Ectodermal cell (in vitro differentiated cells): ENCODE measurements at regions not wholly inside any gene's neighbourhood (a gene's known extent, or its start where the extent isn't known, plus 50 kb on each side); places are given as distances from the start of the nearest gene placed in this dataset.

Experiments
- H3K27ac ChIP-seq: 2 replicates; pipeline ENCODE4 v1.7.0; 2013; ENCODE audit warnings: mild to moderate bottlenecking, low read depth, low read length; ENCODE audit not compliant: insufficient read depth, poor library complexity, severe bottlenecking
- H3K27me3 ChIP-seq: 2 replicates; pipeline ENCODE4 v1.7.0; 2013; ENCODE audit warnings: mild to moderate bottlenecking, low read length; ENCODE audit not compliant: insufficient read depth, control insufficient read depth, poor library complexity, severe bottlenecking
- H3K36me3 ChIP-seq: one replicate; pipeline ENCODE4 v1.7.0; 2013; ENCODE audit warnings: low read length; ENCODE audit not compliant: control insufficient read depth, insufficient read depth
- H3K4me1 ChIP-seq: one replicate; pipeline ENCODE4 v1.7.0; 2013; ENCODE audit warnings: low read length; ENCODE audit not compliant: control insufficient read depth, insufficient read depth
- H3K4me3 ChIP-seq: 2 replicates; pipeline ENCODE4 v1.7.0; 2013; ENCODE audit warnings: low read depth, low read length, control low read depth; ENCODE audit not compliant: insufficient read depth
- H3K9me3 ChIP-seq: 2 replicates; pipeline ENCODE4 v1.7.0; 2013; ENCODE audit warnings: mild to moderate bottlenecking, low read length, moderate library complexity; ENCODE audit not compliant: control insufficient read depth
- WGBS, 2 experiments: methylation state at CpG; one replicate each; pipeline ENCODE4 v1.1.7; 2013; ENCODE audit warnings: missing lambda C conversion rate in 2 of 2; 5-methylcytosine and 5-hydroxymethylcytosine counted together

DNA sequence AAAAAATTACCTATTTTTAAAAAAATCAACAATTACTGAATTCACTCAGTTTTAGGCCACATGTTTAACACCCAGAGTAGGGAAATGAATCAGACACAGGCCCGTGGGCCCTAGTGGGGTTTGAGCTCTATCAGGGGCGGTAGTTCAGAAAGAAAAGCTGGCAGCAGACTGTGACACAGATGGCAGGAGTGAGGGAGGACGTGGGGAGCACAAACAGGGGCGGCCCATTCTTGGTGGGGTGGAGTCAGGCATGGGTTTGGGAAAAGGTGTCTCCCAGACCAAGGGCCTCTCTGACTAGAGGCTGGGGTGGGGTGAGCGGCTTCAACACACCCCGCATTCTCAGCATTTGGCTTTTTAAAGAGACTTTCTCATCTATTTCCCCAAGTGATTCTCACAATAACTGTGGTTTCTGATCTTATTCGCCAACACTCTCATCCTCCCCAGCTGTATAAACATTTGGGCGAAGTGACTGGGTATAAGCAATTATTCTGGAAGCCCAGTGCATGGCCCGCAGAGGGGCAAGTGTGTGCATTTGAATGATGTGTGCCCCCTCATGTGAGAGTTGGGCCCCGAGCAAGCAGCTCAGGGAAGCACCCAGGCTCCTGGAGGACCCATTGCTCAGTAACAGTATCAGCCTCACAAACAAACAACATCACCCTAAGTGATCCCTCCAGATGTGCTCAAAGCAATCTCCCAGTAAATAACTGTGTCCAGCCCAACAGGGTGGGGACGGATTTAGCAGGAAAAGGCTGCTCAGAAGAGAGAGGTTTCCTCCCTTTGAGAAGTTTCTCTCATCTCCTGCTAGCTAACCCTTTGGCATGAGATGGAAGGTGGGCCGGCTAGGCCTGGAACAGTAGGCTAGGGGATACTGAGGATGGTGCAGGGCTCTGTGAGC, 437.6 kb upstream of the ZMIZ1 start:
- Histone ChIP-seq H3K4me1 (peaks cover 21% of the 10 kb centered on the region), H3K9me3 (no peaks in the 10 kb centered on the region), H3K27me3 (no peaks in the 10 kb centered on the region), H3K27ac (no peak overlapping the region), H3K4me3 (no peak overlapping the region), H3K36me3 (no peaks in the 10 kb centered on the region)
- 88% methylated on average over 12 of the region's 12 CpGs for WGBS, 2 experiments

DNA sequence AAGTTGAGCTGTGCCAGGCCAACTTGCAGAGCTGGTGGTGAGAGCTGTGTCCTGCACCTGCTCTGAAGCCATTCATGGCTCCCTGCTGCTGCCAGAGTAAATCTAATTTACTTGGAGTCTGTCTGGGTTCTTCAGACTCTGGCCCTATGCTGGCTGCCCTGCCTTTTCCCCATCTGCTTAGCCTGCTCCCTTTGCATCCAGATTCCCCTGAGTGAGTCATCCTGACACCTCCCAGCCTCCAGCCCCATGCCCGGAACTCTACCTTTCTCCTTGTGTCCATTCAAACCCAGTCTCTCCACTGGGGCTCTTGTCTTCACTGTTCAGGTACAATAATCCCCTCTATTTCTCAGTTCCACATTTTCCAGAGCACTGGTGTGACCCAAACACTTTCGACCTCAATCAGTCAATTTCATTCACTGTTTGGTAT, 434.4 kb upstream of the ZMIZ1 start:
- 69 to 72% methylated on average over 2 of the region's 2 CpGs for WGBS, 2 experiments
- Histone ChIP-seq H3K4me1 (peaks cover 8% of the 10 kb centered on the region), H3K9me3 (no peaks in the 10 kb centered on the region), H3K36me3 (no peaks in the 10 kb centered on the region), H3K27me3 (no peaks in the 10 kb centered on the region), H3K4me3 (no peak overlapping the region), H3K27ac (no peak overlapping the region)

DNA sequence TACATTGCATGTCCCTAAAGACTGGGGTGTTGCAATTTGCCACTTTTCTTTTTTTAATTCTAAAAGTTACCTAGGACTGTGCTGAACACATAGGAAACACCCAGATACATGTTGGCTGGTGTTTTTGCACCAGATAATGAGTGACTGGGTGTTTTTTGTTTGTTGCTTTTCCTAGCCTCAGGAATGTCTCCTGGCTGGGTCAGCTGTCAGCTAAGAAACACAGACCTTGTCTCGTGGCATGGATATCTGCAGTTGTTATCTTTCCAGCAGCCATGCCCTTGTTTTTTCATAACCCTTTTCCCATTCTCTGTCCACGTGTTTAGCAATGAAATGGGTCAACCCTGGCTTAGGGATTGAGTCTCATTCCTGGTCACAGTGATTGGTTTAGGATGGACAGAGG, 433.9 kb upstream of the ZMIZ1 start:
- H3K4me1 ChIP-seq: peaks cover 8% of the 10 kb centered on the region
- no peaks in the 10 kb centered on the region for H3K27me3 ChIP-seq
- no peaks in the 10 kb centered on the region for H3K36me3 ChIP-seq
- H3K4me3 ChIP-seq: no peak overlapping the region
- H3K9me3 ChIP-seq: no peaks in the 10 kb centered on the region
- H3K27ac ChIP-seq: no peak overlapping the region
- WGBS, 2 experiments: 69 to 79% methylated on average over 2 of the region's 2 CpGs

DNA sequence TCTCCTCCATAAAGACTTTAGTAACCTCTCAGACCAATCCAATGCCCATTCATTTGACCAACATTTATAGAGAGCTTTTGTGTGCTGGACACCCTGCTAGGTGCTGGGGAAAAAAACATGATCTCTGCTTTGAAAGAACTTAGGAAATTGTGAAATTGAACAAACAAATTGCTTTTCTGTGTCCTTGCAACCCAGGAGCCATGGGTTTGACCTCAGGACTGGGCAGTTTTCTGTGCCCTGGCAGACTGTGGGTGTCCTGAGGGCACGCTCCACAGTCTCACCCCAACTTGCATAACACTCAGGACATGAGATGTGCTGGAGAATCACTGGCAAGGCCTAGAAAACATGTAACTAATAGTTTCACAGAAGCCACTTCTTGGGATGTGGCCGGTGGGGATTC, 429.1 kb upstream of the ZMIZ1 start:
- Histone ChIP-seq H3K4me3 (no peak overlapping the region), H3K4me1 (peaks cover 3% of the 10 kb centered on the region), H3K27me3 (no peaks in the 10 kb centered on the region), H3K9me3 (no peaks in the 10 kb centered on the region), H3K36me3 (no peaks in the 10 kb centered on the region), H3K27ac (no peak overlapping the region)
- 96 to 100% methylated on average over 2 of the region's 2 CpGs for WGBS, 2 experiments

DNA sequence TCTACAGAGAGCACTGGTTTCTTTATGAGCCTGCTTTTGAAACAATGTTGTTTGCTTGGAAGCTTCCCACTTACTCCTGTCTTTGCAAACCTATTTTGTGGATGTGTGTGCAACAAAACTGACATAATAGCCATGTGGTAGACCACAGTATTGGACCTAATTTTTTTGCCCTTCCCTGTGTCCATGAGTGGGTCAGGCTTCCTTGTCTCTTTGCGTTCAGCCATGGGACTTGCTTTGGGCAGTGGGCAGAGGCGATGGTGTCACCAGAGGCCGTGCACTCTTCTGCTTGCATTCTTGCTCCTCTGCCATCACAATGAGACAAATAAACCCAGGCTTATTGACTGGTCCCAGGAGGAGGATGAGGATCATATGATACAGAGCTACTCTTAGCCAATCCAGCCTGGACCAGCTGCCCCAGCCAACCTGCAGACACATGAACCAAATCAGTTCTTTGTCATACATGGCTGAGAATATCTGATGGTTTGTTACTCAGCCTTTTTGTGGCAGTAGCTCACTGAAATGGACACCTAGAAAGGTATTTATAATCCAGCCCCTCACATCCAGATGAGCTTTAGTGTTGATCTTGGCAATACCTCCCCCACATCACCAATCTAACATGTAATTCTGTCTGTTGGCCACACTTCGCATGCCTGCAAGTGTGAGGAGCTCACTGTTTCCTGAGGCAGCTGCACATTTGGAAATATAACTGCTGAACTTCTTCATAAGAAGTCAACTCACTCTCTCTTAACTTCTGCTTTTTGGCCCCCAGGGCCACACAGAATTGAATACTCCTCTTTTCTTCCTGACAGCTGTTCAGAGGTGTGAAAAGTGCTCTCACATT, 427.8 kb upstream of the ZMIZ1 start:
- WGBS, 2 experiments: 91 to 93% methylated on average over 4 of the region's 4 CpGs
- H3K4me1 ChIP-seq: no peaks in the 10 kb centered on the region

DNA sequence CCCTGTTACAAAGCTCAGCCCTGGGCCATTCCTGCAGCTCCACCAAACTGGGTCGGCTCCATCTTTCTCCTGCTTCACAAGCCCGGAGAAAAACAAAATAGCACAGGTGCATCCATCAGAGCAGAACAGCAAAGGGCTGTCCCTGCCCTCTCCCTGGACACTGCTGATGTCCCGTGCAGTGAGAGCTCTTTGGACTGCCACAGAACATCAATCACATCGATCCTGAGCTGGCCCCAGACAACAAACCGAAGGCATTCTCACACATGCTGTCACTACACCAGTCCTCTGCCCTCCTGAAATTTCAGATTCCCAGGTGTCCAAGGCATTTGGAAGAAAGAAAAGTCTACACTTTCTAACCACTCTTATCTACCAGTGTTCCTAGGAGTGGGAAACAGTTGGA, 427.1 kb upstream of the ZMIZ1 start:
- H3K9me3 ChIP-seq: no peaks in the 10 kb centered on the region
- 93 to 94% methylated on average over 5 of the region's 5 CpGs for WGBS, 2 experiments
- H3K4me3 ChIP-seq: no peak overlapping the region
- no peaks in the 10 kb centered on the region for H3K4me1 ChIP-seq
- H3K27ac ChIP-seq: no peak overlapping the region
- H3K27me3 ChIP-seq: no peaks in the 10 kb centered on the region
- no peaks in the 10 kb centered on the region for H3K36me3 ChIP-seq

More for the DNA sequence above, 427.8 kb upstream of the ZMIZ1 start:
- no peak overlapping the region for H3K27ac ChIP-seq
- no peak overlapping the region for H3K4me3 ChIP-seq
- H3K36me3 ChIP-seq: no peaks in the 10 kb centered on the region
- H3K9me3 ChIP-seq: no peaks in the 10 kb centered on the region
- H3K27me3 ChIP-seq: no peaks in the 10 kb centered on the region

DNA sequence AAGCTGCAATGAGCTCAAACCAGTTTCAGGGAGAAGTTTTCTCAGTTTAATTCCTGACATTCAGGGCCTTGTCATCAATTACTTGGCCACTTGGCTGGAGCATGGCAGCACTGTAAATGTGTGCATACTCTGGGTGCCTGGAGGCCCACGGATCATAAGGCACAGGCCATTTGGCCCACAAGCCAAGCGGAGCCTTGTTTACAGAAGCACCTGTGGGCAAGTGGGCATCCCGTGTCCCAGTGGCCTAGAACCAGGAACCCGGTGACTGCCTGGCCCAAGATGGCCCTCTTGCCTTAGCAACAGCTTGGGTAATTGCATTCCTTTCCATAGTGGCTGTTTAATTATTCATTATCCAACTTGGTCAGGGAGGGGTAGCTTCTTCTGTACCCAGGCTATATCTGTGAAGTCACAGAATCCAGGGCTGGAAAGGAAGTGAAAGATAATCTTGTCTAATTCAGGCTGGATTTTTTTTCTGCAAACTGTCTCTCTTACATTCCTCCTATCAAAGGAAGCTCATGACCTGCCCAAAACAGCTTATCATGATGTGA, 426.4 kb upstream of the ZMIZ1 start:
- Histone ChIP-seq H3K27me3 (no peaks in the 10 kb centered on the region), H3K4me1 (no peaks in the 10 kb centered on the region)
- WGBS, 2 experiments: 93 to 96% methylated on average over 4 of the region's 4 CpGs

DNA sequence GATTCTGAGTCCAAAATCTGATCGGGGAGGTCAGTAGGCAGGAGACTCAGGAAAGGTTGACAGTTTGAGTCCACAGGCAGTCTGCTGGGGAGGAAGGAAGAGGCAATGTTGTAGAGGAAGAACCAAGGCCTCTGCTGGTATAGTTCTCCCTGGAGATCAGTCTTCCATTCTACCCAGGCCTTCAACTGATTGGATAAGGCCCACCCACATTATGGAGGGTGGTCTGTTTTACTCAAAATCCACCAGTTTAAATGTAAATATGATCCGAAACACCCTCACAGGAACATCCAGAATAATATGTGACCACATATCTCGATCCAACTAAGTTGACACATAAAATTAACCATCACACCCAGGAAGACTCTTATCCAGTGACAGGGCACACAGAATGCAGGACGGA, 425.3 kb upstream of the ZMIZ1 start:
- WGBS, 2 experiments: 90 to 92% methylated on average over 4 of the region's 4 CpGs
- H3K4me3 ChIP-seq: no peak overlapping the region
- no peaks in the 10 kb centered on the region for H3K4me1 ChIP-seq
- no peaks in the 10 kb centered on the region for H3K27me3 ChIP-seq
- H3K36me3 ChIP-seq: no peaks in the 10 kb centered on the region
- no peaks in the 10 kb centered on the region for H3K9me3 ChIP-seq
- no peak overlapping the region for H3K27ac ChIP-seq

More for the DNA sequence above, 426.4 kb upstream of the ZMIZ1 start:
- Histone ChIP-seq H3K4me3 (no peak overlapping the region), H3K27ac (no peak overlapping the region), H3K9me3 (no peaks in the 10 kb centered on the region), H3K36me3 (no peaks in the 10 kb centered on the region)

DNA sequence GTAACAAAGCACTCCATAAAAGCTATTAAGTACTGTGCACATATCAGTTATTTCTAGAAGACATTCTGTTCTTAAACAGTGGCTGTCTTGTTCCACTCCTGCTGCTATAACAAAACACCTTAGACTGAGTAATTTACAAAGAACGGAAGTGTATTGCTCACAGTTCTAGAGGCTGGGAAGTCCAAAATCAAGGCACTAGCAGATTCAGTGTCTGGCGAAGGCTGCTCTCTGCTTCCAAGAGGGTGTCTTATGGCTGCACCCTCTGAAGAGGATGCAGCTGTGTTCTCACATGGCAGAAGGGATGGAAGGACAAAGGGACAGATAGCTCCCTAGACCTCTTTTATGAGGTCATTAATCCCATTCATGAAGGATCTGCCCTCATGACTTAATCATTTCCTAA, 424.2 kb upstream of the ZMIZ1 start:
- Histone ChIP-seq H3K27ac (no peak overlapping the region), H3K4me1 (no peaks in the 10 kb centered on the region), H3K36me3 (no peaks in the 10 kb centered on the region), H3K9me3 (no peaks in the 10 kb centered on the region), H3K4me3 (no peak overlapping the region), H3K27me3 (no peaks in the 10 kb centered on the region)
- WGBS, 2 experiments: 65 to 77% methylated on average over 2 of the region's 2 CpGs

DNA sequence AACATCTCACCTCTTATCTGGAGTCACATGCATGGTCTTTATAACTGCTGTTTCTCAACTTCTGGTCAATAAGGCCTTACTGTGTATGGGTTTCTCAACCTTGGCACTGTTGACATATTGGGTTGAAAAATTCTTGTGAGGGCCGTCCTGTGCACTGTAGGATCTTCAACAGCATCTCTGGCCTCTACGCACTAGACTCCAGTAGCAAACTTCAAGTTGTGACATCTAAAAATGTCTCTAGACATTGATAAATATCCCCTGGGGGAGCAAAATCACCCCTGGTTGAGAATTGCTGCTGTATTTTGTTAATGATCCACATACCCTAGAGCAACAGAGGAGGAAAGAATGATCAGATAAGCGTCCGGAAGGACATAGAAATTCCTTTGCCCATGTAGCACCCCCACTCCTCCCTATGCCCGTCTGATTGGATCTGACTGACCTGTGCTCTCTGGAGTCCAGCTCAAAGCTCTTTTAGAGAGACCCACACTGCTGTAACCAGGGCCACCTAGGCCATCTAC, 423.5 kb upstream of the ZMIZ1 start:
- Histone ChIP-seq H3K4me1 (no peaks in the 10 kb centered on the region), H3K27ac (no peak overlapping the region), H3K9me3 (no peaks in the 10 kb centered on the region), H3K36me3 (no peaks in the 10 kb centered on the region), H3K27me3 (no peaks in the 10 kb centered on the region), H3K4me3 (no peak overlapping the region)
- WGBS, 2 experiments: 92 to 95% methylated on average over 5 of the region's 5 CpGs
